ENCODE measurements at regions not wholly inside any gene's neighbourhood (a gene's known extent, or its start where the extent isn't known, plus 50 kb on each side); places are given as distances from the start of the nearest gene placed in this dataset.

- peaks cover 0 to 1% of the 10 kb centered on the region in 2 experiments for H3K36me3 ChIP-seq (ENCODE audit: control insufficient read depth in 2 of 2, extremely low read depth in 1 of 2, insufficient read depth in 2 of 2, low read length in 2 of 2)
- DNase-seq (ENCODE audit: low read depth, low spot score) (no peak), FAIRE-seq (no peak)
- ChIA-PET POLR2A (no interaction called here), CTCF (interaction anchor here (1.0 to 1.1 kb wide), 2 partner anchors 16 to 35 kb away, joined by 3 read pairs; no protein-coding TSS in a partner anchor)
- no peaks in the 10 kb centered on the region for H4K20me1 ChIP-seq (replicated peaks; ENCODE audit: control insufficient read depth, extremely low read depth, insufficient read depth, low read length)
- peaks cover 18% of the 10 kb centered on the region for H3K4me1 ChIP-seq (ENCODE audit: control insufficient read depth, extremely low read depth, insufficient read depth, low read length)
- H3K9me1 ChIP-seq (replicated peaks; ENCODE audit: control insufficient read depth, extremely low read depth, insufficient read depth, low read length): no peaks in the 10 kb centered on the region
- H3K4me3 ChIP-seq (replicated peaks in 1 of 3; ENCODE audit: insufficient read depth in 1 of 3, low read depth in 1 of 3, low read length in 3 of 3): no peak overlapping the region
- no peak overlapping the region for H3K9ac ChIP-seq (replicated peaks; ENCODE audit: extremely low read depth, insufficient read depth, low read length)
- no peak for TF ChIP-seq POLR2A (IDR thresholded peaks at IDR 0.05; ENCODE audit: low read depth, low read length)
- TF ChIP-seq MYC (IDR thresholded peaks at IDR 0.05; ENCODE audit: low read depth, low read length): no peak
- TF ChIP-seq GATA2 (IDR thresholded peaks at IDR 0.05; ENCODE audit: insufficient read depth, insufficient read length, low read depth, low read length): no peak
- no peak for TF ChIP-seq POLR2AphosphoS5 (IDR thresholded peaks at IDR 0.05; ENCODE audit: insufficient read depth, low read depth, low read length)
- TF ChIP-seq EZH2 (IDR thresholded peaks at IDR 0.05; ENCODE audit: borderline replicate concordance, low read depth, low read length, severe bottlenecking): no peak
- TF ChIP-seq FOS (IDR thresholded peaks at IDR 0.05; ENCODE audit: borderline replicate concordance, insufficient read depth, low read length): no peak
- TF ChIP-seq MAX (IDR thresholded peaks at IDR 0.05; ENCODE audit: insufficient read depth, insufficient read length): no peak
- TF ChIP-seq JUN (IDR thresholded peaks at IDR 0.05; ENCODE audit: borderline replicate concordance, insufficient read depth, insufficient read length, low read depth): no peak
- TF ChIP-seq, protein P1, sequence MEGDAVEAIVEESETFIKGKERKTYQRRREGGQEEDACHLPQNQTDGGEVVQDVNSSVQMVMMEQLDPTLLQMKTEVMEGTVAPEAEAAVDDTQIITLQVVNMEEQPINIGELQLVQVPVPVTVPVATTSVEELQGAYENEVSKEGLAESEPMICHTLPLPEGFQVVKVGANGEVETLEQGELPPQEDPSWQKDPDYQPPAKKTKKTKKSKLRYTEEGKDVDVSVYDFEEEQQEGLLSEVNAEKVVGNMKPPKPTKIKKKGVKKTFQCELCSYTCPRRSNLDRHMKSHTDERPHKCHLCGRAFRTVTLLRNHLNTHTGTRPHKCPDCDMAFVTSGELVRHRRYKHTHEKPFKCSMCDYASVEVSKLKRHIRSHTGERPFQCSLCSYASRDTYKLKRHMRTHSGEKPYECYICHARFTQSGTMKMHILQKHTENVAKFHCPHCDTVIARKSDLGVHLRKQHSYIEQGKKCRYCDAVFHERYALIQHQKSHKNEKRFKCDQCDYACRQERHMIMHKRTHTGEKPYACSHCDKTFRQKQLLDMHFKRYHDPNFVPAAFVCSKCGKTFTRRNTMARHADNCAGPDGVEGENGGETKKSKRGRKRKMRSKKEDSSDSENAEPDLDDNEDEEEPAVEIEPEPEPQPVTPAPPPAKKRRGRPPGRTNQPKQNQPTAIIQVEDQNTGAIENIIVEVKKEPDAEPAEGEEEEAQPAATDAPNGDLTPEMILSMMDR (IDR thresholded peaks at IDR 0.05; ENCODE audit: extremely low read depth in 1 of 2, insufficient read depth in 1 of 2, low read depth in 1 of 2, low read length in 2 of 2): no peak
- H3K4me2 ChIP-seq (ENCODE audit: insufficient read depth, low read length): no peak overlapping the region
- peaks cover 3 to 9% of the 10 kb centered on the region in 2 experiments for H3K27me3 ChIP-seq (ENCODE audit: control insufficient read depth in 2 of 2, insufficient read depth in 2 of 2, low read length in 2 of 2)
- H3K27ac ChIP-seq (ENCODE audit: insufficient read depth, low read depth, low read length): no peak overlapping the region
- no peak overlapping the region for H2AFZ ChIP-seq (ENCODE audit: low read depth, low read length)
- H3K79me2 ChIP-seq (ENCODE audit: control insufficient read depth, insufficient read depth, low read length): no peaks in the 10 kb centered on the region
- H3K9me3 ChIP-seq (replicated peaks; ENCODE audit: control insufficient read depth, insufficient read depth, low read length): no peaks in the 10 kb centered on the region
- intact Hi-C loops (cut with micrococcal nuclease): no loop called here
- BruUV-seq (replicated peaks): no TSS peak
- dilution Hi-C loops (cut with MboI; ENCODE audit: extremely low pct_ligation_motif_present, low sequenced_read_pairs): no loop called here
Measured at GRCh38 chr4:41381384-41381783, 124.7 kb downstream of the UCHL1 start.

Measured in endothelial cell of umbilical vein (primary cell).